Lower lobe of right lung (tissue), 2 donors: ENCODE measurements at regions not wholly inside any gene's neighbourhood (a gene's known extent, or its start where the extent isn't known, plus 50 kb on each side); places are given as distances from the start of the nearest gene placed in this dataset.

Experiments used
- ATAC-seq, 2 donors: fragments of 200-7000 bp; cut with Tn5 transposase; one replicate each; pipeline ENCODE4 v1.9.1; 2020 to 2022; ENCODE audit warnings: mild to moderate bottlenecking in 2 of 2, moderate library complexity in 2 of 2
- DNase-seq: peaks from one replicate; pipeline ENCODE4 v3.0.0-alpha.2; 2020
- H3K27ac ChIP-seq: fragments of 200-600 bp; one replicate; pipeline ENCODE4 v1.8.0; 2022
- H3K27me3 ChIP-seq: fragments of 200-600 bp; one replicate; pipeline ENCODE4 v1.8.0; 2022; ENCODE audit warnings: low read depth
- H3K36me3 ChIP-seq: fragments of 200-600 bp; one replicate; pipeline ENCODE4 v1.8.0; 2022; ENCODE audit warnings: mild to moderate bottlenecking
- H3K4me1 ChIP-seq: fragments of 200-600 bp; one replicate; pipeline ENCODE4 v1.8.0; 2022
- H3K4me3 ChIP-seq: fragments of 200-600 bp; one replicate; pipeline ENCODE4 v1.8.0; 2022; ENCODE audit warnings: mild to moderate bottlenecking
- H3K9me3 ChIP-seq: fragments of 200-600 bp; one replicate; pipeline ENCODE4 v1.8.0; 2022
- CTCF ChIP-seq: fragments of 200-600 bp; IDR thresholded peaks from one replicate; pipeline ENCODE4 v1.8.0; 2022; ENCODE audit warnings: antibody characterized with exemption, mild to moderate bottlenecking
- intact Hi-C: fragments of 100-400 bp; cut with DNase I; formaldehyde crosslinking; loops from one replicate; pipeline ENCODE4 v1.11.0; 2022
- donor health status: DM: no; HTN: yes; CAD: no; lungs with severe emphysema.

- H3K27me3 ChIP-seq: no peaks in the 10 kb centered on the region
- ATAC-seq: no peak
- H3K4me3 ChIP-seq: no peak overlapping the region
Measured at GRCh38 chr4:188680004-188680666, 540.9 kb downstream of the TRIML1 start.

GRCh38 chr4:188680667-188681063 lies 541.4 kb downstream of the TRIML1 start:
- Histone ChIP-seq H3K27ac (no peak overlapping the region), H3K36me3 (no peaks in the 10 kb centered on the region), H3K4me3 (no peak overlapping the region), H3K27me3 (no peaks in the 10 kb centered on the region), H3K4me1 (no peaks in the 10 kb centered on the region), H3K9me3 (no peaks in the 10 kb centered on the region)
- TF ChIP-seq CTCF: no peak
- intact Hi-C loops: no loop called here
- DNase-seq (no peak), ATAC-seq (no peak)

More at GRCh38 chr4:188680004-188680666, 540.9 kb downstream of the TRIML1 start:
- H3K27ac ChIP-seq: no peak overlapping the region
- DNase-seq: no peak
- TF ChIP-seq CTCF: no peak
- H3K9me3 ChIP-seq: no peaks in the 10 kb centered on the region
- intact Hi-C loops: no loop called here
- H3K36me3 ChIP-seq: no peaks in the 10 kb centered on the region
- H3K4me1 ChIP-seq: no peaks in the 10 kb centered on the region

GRCh38 chr4:188682321-188682720 lies 543.1 kb downstream of the TRIML1 start:
- Histone ChIP-seq H3K27me3 (no peaks in the 10 kb centered on the region), H3K4me1 (no peaks in the 10 kb centered on the region), H3K4me3 (no peak overlapping the region), H3K27ac (no peak overlapping the region), H3K9me3 (no peaks in the 10 kb centered on the region), H3K36me3 (no peaks in the 10 kb centered on the region)
- no peak for DNase-seq
- no peak for ATAC-seq
- intact Hi-C loops: no loop called here
- TF ChIP-seq CTCF: no peak

- DNase-seq (no peak), ATAC-seq (no peak)
- no peaks in the 10 kb centered on the region for H3K9me3 ChIP-seq
- H3K4me3 ChIP-seq: no peak overlapping the region
- no peaks in the 10 kb centered on the region for H3K4me1 ChIP-seq
- no peaks in the 10 kb centered on the region for H3K27me3 ChIP-seq
- no peak overlapping the region for H3K27ac ChIP-seq
- no peaks in the 10 kb centered on the region for H3K36me3 ChIP-seq
- TF ChIP-seq CTCF: no peak
- intact Hi-C loops: no loop called here
Measured at GRCh38 chr4:188683571-188683970, 544.3 kb downstream of the TRIML1 start.

GRCh38 chr4:188688956-188689355 lies 549.7 kb downstream of the TRIML1 start:
- intact Hi-C loops: no loop called here
- TF ChIP-seq CTCF: no peak

More at GRCh38 chr4:188688956-188689355, 549.7 kb downstream of the TRIML1 start:
- Histone ChIP-seq H3K27ac (no peak overlapping the region), H3K36me3 (no peaks in the 10 kb centered on the region), H3K27me3 (no peaks in the 10 kb centered on the region), H3K9me3 (no peaks in the 10 kb centered on the region), H3K4me3 (no peak overlapping the region), H3K4me1 (no peaks in the 10 kb centered on the region)
- DNase-seq (no peak), ATAC-seq (no peak)
